NCI-H2107 treated with DMSO at 0.1 percent for 48 hours (cell line): ENCODE measurements at regions not wholly inside any gene's neighbourhood (a gene's known extent, or its start where the extent isn't known, plus 50 kb on each side); places are given as distances from the start of the nearest gene placed in this dataset.
"Not testable (repeated sequence)": the region's sequence is repeated elsewhere in the genome, so short reads cannot be mapped to it uniquely, and the experiment has no call there.

Experiments used
- DNase-seq: peaks from one replicate; lab custom pipeline; 2025; ENCODE audit not compliant: unreplicated experiment; lab: John Stamatoyannopoulos, UW

DNA sequence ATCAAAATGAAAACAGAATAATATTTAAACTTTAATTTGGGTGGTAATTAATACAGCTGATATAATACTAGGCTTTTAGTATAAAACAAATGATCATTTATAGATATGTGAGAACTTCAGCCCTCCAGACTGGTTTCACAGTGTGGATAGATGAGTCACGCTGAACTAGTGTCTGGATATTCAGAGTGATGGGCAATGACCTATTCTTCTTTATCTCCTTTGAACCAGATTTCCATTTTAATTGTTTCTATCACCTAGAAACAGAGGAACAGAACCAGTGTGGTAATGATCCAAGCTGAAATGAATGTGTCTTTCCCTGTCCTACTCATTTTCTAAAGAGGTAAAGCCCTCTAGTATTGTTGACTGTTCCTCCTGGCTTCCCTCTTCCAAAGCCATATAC lies 155.2 kb upstream of the GK2 start:
- no peak for DNase-seq

GRCh38 chr4:79561751-79562150 lies 153.7 kb upstream of the GK2 start:
- no peak for DNase-seq

DNA sequence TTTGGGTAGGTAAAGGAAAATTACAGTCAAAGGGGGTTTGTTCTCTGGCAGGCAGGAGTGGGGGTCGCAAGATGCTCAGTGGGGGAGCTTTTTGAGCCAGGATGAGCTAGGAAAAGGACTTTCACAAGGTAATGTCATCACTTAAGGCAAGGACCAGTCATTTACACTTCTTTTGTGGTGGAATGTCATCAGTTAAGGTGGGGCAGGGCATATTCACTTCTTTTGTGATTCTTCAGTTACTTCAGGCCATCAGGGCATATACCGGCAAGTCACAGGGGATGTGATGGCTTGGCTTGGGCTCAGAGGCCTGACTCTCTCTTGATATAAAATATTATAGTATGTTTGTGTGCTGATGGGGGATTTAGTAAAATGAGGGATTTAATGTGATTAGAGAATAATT lies 151.4 kb upstream of the GK2 start:
- DNase-seq = not testable (repeated sequence)

DNA sequence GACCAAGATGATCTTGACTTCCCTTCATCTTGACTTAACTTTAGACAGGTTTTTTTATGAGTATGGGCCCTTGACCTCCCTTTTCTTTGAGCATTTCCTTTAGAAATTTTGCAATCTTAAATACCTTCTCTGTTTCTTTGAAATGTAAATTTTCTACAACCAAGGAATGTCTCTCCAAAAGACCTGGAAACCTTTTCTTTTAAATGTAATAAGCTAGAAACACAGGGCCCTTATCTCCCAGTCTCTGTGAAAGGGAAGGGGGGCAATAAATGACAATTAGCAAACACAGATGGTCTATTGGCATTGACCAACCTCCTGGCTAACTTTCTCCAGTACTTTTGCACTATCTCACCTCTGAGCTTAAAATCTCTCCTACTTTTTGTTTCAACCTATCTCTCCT lies 144.3 kb upstream of the GK2 start:
- DNase-seq = no peak

GRCh38 chr4:79551555-79551954 lies 143.5 kb upstream of the GK2 start:
- DNase-seq = no peak

DNA sequence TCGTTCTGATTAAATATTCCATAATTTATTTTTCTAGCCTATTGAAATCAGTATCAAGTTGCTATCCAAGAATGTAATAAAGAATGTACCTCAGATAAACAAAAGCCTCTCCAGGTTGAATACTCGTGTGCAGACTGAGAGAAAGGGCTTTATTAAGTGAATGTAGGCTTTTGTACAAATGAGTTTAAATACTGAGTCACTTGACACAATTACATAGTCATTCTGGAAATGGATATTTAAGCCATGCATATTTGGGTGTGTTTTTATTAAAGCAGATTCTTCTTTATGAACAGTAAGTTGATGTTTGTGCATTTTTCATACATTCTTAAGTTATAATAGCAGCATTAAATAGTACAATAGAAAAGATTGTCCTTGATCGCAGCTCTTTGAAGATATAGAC lies 139.8 kb upstream of the GK2 start:
- no peak for DNase-seq

DNA sequence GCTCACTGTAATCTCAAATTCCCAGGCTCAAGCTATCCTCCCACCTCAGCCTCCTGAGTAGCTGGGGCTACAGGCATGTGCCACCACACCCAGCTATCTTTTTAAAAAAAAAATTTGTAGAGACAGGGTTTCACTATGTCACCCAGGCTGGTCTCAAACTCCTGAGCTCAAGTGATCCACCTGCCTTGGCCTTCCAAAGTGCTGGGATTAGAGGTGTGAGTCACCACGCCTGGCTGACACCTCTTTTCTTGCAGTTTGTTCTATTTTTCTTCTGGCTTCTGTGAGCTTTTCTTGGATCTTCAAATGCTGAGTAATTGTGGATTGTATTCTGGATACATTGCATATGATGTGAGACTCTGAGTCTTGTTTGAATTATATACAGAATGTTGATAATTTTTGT lies 137.3 kb upstream of the GK2 start:
- DNase-seq = not testable (repeated sequence)

DNA sequence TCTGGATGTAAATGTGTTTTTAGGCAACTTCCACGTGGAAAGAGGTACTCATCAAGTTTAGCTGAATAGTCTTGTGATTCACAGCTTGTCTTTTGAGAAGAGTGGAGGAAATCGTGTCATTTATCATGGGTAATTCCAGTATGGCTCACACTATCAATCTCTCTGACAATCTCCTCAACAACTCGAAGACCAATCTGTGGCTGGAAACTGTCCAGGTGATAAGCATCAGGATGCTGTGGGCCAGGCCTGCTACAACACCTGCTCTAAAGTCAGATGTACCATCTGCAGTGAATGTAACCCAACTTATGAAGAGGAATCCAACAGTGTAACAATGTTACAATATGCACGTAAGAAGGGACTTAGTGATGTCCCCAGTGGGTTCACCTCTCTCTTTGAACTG lies 132.1 kb upstream of the GK2 start:
- DNase-seq = no peak

DNA sequence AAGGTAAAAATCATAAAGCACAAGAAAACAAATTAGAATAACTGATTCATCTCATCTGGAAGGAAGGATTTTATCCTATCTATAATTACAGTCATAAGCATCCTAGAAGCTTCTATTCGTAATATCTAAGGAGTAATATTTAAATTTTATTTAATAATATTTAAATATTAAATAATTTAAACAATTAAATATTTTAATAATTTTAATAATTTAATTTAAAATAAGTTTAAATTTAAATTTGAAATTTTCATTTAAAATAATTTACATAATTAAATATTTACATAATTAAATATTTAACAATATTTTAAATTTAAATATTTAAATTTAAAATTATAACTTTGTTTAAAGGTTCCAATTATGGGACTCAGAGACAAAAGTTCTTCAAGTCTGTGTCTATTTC lies 127.5 kb upstream of the GK2 start:
- DNase-seq = no peak

DNA sequence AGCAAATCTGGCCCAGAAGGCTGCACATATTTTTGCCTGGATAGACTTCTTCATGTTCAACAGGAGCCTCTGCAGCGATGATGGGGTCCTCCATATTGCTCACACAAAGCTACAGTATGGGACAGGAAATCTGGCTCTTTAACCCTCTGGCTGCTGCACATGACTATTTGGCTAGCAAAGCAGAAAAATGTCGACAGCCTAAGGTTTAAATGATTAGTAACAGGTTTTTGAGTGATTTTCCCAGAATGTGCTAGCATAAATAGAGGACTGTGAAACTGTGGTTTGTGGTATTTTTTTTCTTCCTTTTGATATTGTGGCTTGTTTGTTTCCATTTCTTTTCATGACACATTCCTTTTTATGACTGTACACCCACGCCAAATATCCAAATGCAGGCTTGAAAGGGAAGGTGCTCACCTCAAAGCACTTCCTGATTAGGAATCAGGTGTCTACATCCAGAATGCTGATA lies 120.2 kb upstream of the GK2 start:
- no peak for DNase-seq

DNA sequence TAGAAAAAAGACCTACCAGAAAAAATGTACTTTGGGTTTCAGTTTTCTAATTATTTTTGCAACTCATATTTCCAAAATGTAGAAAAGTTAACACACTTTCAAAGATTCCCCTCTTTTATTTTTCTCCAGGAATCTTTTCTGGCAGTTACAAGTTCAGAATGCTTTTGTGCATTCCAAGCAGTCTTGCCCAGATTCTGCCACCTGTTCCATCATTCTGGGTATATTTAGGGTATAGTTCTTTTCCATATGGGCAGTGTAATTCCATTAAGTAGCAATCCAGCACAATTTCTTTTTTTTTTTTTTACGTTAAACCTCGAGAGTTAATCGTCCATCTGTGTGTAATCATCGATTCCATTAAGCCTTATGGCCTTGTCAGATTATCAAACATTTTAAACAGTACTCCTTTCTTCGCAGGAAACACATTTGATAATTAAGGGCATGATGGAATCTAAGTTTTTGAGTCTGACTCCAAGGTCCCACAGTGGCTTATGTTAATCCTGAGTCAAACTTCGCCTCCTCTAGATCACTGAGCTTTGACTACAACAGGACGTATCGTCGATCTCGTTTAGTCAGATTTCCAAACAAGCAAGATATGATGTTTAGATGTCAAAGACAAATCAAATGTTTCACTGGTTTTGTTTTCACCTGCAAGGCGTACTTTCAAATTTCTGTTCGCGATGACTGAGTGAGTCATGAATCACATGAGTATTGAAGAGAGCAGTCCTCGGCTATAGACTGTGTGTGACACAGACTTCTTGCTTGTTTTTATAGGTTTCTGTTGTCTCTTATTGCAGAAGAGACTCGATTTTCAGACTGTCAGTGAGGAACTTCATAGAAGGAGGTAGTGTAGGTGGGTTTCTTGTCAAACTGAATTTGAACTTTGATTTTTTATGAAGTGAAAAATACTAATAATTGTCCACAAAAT lies 118.9 kb upstream of the GK2 start:
- no peak for DNase-seq

- DNase-seq = no peak
Observed at GRCh38 chr4:79516114-79516513, 108.1 kb upstream of the GK2 start.

DNA sequence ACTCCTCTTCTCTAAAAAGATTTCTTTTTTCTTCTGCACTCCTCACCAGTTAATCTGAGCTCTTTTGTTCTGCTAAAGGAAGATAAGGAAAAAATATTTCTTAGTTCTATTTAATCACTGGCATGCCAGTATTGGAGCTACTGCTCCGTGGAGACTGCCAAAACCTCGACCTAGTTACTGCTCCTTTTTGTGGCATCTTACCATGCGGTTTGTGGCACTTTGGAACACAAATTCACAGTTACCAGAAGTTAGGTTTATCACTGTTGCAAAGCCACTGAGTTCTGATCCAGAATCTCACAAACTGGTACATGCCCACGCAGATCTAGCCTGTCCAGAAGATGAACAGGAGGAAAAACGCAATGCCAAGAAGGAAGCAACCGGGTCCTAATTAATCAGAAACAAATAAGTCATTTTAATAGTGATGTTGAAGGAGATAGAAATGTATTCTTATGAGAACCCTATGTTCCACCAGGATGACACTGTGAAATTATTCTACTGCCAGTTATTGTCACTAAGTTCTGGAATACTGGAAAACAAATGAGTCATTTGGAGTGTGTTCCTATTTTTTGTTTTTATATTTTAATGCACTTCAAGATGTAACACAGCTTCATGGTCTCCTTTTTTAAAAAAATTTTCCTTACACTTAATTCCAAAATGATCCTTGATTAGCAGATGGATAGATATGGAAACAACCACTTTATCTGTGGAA lies 106.7 kb upstream of the GK2 start:
- no peak for DNase-seq

DNA sequence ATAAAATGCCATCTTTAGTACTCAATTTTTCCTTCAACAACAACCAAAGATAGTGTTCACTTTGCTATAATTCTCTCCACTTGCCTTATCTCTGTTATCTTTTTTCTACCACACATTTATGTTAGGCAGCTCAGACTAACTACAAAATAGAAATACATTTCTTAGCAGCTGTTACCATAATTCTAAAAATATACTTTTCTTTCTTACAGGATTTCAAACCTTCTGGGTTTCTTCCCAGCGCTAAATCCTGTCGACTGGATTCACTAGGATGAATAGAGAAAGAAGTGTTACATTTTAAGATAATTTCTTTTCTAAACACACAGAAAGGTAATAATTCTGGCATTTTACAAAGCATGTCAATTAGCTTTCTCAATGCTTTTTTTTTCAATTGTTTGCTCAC lies 105.5 kb upstream of the GK2 start:
- no peak for DNase-seq

- no peak for DNase-seq
Observed at GRCh38 chr4:79512363-79512762, 104.3 kb upstream of the GK2 start.

GRCh38 chr4:79502081-79502480 lies 94.1 kb upstream of the GK2 start:
- no peak for DNase-seq

DNA sequence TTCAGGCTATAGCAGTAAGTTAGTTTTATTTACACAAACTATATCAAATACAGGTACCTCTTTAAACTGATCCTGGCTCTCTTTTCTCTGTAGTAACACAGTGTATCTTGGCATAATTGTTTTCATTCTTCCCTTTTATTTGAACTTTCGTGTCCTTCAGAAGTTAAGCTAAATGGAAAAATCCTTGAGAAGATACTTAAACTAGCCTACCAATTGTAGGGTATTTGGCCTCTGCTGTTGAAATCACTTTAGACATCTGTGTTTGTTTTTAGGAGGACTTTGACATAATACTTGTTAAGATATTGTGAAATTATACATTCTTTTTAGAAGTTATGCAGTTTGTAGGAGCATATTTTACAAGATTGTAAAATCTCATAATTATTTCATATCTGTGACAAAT lies 90.3 kb upstream of the GK2 start:
- no peak for DNase-seq

DNA sequence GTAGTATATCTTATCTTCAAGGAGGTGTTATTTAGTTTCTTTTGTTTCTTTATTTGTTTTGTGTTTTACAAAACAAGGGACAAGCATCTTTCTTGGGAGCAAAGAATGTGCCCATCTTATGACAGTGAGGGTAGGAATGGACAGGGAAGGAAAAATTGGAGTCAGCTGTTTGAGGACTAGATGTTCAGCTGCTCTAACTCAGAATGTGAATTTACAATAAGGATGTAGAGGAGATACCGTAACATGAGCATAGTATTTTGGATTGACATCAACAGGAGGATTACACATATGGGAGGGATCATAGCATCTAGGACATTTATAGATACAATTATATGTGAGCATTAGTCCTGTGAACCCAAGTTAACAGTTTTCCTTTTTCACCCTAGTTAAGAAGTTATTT lies 89.0 kb upstream of the GK2 start:
- no peak for DNase-seq

- DNase-seq = no peak
Observed at GRCh38 chr4:79495447-79495846, 87.4 kb upstream of the GK2 start.

GRCh38 chr4:79492148-79492547 lies 84.1 kb upstream of the GK2 start:
- no peak for DNase-seq

- no peak for DNase-seq
Observed at GRCh38 chr4:79489506-79489905, 81.5 kb upstream of the GK2 start.

DNA sequence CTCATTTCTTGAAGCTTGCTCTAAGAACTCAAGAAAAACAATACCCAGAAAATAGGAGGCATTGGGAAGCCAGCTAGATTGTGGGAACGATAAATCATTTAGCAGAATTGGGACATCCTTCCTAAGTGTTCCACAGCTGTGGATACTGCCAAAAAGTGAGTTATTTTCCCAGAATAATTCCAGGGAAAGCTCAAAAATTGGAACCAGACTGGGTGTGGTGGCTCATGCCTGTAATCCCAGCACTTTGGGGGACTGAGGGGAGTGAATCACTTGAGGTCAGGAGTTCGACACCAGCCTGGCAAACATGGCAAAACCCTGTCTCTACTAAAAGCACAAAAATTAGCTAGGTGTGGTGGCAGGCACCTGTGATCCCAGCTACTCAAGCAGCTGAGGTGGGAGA lies 68.2 kb upstream of the GK2 start:
- no peak for DNase-seq

GRCh38 chr4:79473439-79473724 lies 65.4 kb upstream of the GK2 start:
- no peak for DNase-seq
